ENCODE measurements at regions not wholly inside any gene's neighbourhood (a gene's known extent, or its start where the extent isn't known, plus 50 kb on each side); places are given as distances from the start of the nearest gene placed in this dataset.
A peak's percentile ranks its signal among the peaks of the same experiment; 100 is the strongest.

- no peak for TF ChIP-seq EZH2phosphoT487 (IDR thresholded peaks at IDR 0.05; ENCODE audit: borderline replicate concordance)
- TF ChIP-seq, protein P1, sequence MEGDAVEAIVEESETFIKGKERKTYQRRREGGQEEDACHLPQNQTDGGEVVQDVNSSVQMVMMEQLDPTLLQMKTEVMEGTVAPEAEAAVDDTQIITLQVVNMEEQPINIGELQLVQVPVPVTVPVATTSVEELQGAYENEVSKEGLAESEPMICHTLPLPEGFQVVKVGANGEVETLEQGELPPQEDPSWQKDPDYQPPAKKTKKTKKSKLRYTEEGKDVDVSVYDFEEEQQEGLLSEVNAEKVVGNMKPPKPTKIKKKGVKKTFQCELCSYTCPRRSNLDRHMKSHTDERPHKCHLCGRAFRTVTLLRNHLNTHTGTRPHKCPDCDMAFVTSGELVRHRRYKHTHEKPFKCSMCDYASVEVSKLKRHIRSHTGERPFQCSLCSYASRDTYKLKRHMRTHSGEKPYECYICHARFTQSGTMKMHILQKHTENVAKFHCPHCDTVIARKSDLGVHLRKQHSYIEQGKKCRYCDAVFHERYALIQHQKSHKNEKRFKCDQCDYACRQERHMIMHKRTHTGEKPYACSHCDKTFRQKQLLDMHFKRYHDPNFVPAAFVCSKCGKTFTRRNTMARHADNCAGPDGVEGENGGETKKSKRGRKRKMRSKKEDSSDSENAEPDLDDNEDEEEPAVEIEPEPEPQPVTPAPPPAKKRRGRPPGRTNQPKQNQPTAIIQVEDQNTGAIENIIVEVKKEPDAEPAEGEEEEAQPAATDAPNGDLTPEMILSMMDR (conservative IDR thresholded peaks at IDR 0.05; ENCODE audit: low read length) = no peak
- Histone ChIP-seq H3F3A (ENCODE audit: low read depth) (peaks cover 11% of the 10 kb centered on the region; the same call in 1 of the 2 replicates), H3K4me3 (ENCODE audit: low read length, poor library complexity, severe bottlenecking) (peak overlapping the region; percentile 23), H3K79me2 (ENCODE audit: insufficient read depth, low read length) (0 out of 2 replicates have a peak, but pooled peaks cover 13% of the 10 kb centered on the region), H3K4me1 (ENCODE audit: insufficient read depth, low read length, poor library complexity, severe bottlenecking) (peaks cover 98% of the 10 kb centered on the region), H3K9me3 (ENCODE audit: insufficient read depth, low read depth, low read length) (no peaks in the 10 kb centered on the region), H4K20me1 (ENCODE audit: insufficient read depth, low read length, poor library complexity, severe bottlenecking) (no peaks in the 10 kb centered on the region), H3K27me3 (ENCODE audit: insufficient read depth, low read length, poor library complexity, severe bottlenecking) (no peaks in the 10 kb centered on the region), H3K4me2 (ENCODE audit: low read depth, low read length, poor library complexity, severe bottlenecking) (peak overlapping the region; percentile 55), H3K9ac (ENCODE audit: low read depth, low read length, poor library complexity, severe bottlenecking) (peak overlapping the region; percentile 72), H2AFZ (ENCODE audit: low read length) (0 out of 2 replicates have a peak overlapping the region, but pooled peaks have one; percentile 9), H3K9me2 (replicated peaks; ENCODE audit: low read depth, low read length) (no peaks in the 10 kb centered on the region), H3K36me3 (ENCODE audit: insufficient read depth, low read length) (no peaks in the 10 kb centered on the region)
Observed at GRCh38 chr1:108044318-108044717, 79.3 kb upstream of the VAV3 start.

DNA sequence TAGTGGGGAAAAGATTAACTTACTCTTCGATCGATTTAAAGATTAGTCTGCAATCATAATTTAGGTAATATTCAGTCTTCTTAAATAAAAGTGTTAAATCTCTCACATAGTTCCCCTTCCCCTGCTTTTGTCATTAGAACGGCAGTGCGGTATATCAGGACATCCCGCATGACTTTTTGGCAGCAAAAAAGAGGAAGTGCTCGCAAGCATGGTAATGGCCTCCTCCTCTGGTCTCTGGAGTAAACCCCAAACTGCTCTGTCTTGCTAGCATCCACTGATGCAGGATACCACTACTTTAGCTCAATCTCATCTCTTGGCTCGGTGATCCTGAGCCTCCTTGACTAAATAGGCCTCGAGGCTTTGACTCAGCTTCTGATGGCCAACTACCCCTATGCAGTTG is 78.7 kb upstream of the VAV3 start:
- Histone ChIP-seq H3K9me2 (replicated peaks; ENCODE audit: low read depth, low read length) (no peaks in the 10 kb centered on the region), H2AFZ (ENCODE audit: low read length) (no peak overlapping the region), H3K79me2 (ENCODE audit: insufficient read depth, low read length) (0 out of 2 replicates have a peak, but pooled peaks cover 13% of the 10 kb centered on the region), H3F3A (ENCODE audit: low read depth) (peaks cover 11% of the 10 kb centered on the region; the same call in 1 of the 2 replicates), H3K9ac (ENCODE audit: low read depth, low read length, poor library complexity, severe bottlenecking) (peak overlapping the region; percentile 72), H3K4me1 (ENCODE audit: insufficient read depth, low read length, poor library complexity, severe bottlenecking) (peaks cover 92% of the 10 kb centered on the region), H3K36me3 (ENCODE audit: insufficient read depth, low read length) (no peaks in the 10 kb centered on the region), H3K4me2 (ENCODE audit: low read depth, low read length, poor library complexity, severe bottlenecking) (peak overlapping the region; percentile 55), H3K27me3 (ENCODE audit: insufficient read depth, low read length, poor library complexity, severe bottlenecking) (no peaks in the 10 kb centered on the region), H4K20me1 (ENCODE audit: insufficient read depth, low read length, poor library complexity, severe bottlenecking) (no peaks in the 10 kb centered on the region), H3K4me3 (ENCODE audit: low read length, poor library complexity, severe bottlenecking) (peak overlapping the region; percentile 23), H3K9me3 (ENCODE audit: insufficient read depth, low read depth, low read length) (no peaks in the 10 kb centered on the region)
- TF ChIP-seq, protein P1 (conservative IDR thresholded peaks at IDR 0.05; ENCODE audit: low read length) = no peak
- TF ChIP-seq EZH2phosphoT487 (IDR thresholded peaks at IDR 0.05; ENCODE audit: borderline replicate concordance) = no peak

DNA sequence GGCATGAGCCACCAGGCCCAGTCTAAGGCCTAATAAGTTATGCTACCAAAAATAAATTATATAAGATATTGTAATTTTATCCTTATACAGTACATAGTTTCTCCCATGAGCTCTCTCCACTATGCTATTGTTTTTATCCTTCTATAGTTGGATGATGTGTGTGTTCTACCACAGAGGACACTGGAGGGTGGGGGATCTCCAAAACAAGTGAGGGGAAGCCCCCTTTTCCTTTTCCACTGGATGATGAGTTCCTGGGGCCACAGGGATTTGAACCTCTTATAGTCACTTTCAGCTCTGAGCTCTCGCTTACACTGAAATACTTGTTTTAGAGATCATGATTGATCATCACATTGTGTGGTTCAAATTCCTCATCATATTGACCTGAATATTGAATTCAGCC is 77.6 kb upstream of the VAV3 start:
- Histone ChIP-seq H3K9me2 (replicated peaks; ENCODE audit: low read depth, low read length) (no peaks in the 10 kb centered on the region), H3K27me3 (ENCODE audit: insufficient read depth, low read length, poor library complexity, severe bottlenecking) (no peaks in the 10 kb centered on the region), H3K9ac (ENCODE audit: low read depth, low read length, poor library complexity, severe bottlenecking) (peak overlapping the region; percentile 72), H3K4me3 (ENCODE audit: low read length, poor library complexity, severe bottlenecking) (no peak overlapping the region), H3K4me2 (ENCODE audit: low read depth, low read length, poor library complexity, severe bottlenecking) (peak overlapping the region; percentile 70), H3F3A (ENCODE audit: low read depth) (peaks cover 11% of the 10 kb centered on the region; the same call in 1 of the 2 replicates), H3K36me3 (ENCODE audit: insufficient read depth, low read length) (no peaks in the 10 kb centered on the region), H3K79me2 (ENCODE audit: insufficient read depth, low read length) (0 out of 2 replicates have a peak, but pooled peaks cover 3% of the 10 kb centered on the region), H4K20me1 (ENCODE audit: insufficient read depth, low read length, poor library complexity, severe bottlenecking) (no peaks in the 10 kb centered on the region), H2AFZ (ENCODE audit: low read length) (no peak overlapping the region), H3K9me3 (ENCODE audit: insufficient read depth, low read depth, low read length) (no peaks in the 10 kb centered on the region), H3K4me1 (ENCODE audit: insufficient read depth, low read length, poor library complexity, severe bottlenecking) (peaks cover 81% of the 10 kb centered on the region)
- TF ChIP-seq EZH2phosphoT487 (IDR thresholded peaks at IDR 0.05; ENCODE audit: borderline replicate concordance) = no peak
- TF ChIP-seq, protein P1 (conservative IDR thresholded peaks at IDR 0.05; ENCODE audit: low read length) = no peak

Measured in Loucy (cell line).